ENCODE measurements at regions not wholly inside any gene's neighbourhood (a gene's known extent, or its start where the extent isn't known, plus 50 kb on each side); places are given as distances from the start of the nearest gene placed in this dataset.

DNA sequence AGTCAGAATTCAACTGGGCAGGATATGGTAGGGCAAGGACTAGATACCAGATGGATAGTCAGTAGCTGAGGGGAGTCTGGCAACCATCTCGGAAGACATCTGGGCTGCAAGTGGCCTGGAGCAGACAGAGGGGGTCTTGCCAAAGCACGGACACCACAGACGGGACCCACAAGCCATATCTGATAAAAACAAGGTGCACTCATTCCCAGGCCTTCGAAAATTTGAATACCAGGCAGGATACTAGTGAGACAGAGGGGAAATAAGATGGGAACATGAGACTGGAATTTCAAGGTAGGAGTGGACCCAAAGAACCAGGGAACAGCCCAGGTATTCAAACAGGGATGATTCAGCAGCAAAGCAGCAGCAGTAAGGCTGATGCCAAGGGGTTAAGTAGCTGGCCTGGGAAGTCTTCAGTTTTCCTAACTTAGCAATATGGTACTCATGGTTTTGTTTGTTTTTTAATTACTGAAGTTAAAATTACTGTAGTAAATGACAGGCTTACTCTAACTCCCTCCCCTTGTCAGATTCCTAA is 144.9 kb upstream of the NCKAP5 start:
- Histone ChIP-seq H3K4me2 (ENCODE audit: low read length) (no peak overlapping the region), H3K27me3 (ENCODE audit: low read depth, low read length) (no peaks in the 10 kb centered on the region), H2AFZ (ENCODE audit: low read depth, low read length) (no peak overlapping the region)

DNA sequence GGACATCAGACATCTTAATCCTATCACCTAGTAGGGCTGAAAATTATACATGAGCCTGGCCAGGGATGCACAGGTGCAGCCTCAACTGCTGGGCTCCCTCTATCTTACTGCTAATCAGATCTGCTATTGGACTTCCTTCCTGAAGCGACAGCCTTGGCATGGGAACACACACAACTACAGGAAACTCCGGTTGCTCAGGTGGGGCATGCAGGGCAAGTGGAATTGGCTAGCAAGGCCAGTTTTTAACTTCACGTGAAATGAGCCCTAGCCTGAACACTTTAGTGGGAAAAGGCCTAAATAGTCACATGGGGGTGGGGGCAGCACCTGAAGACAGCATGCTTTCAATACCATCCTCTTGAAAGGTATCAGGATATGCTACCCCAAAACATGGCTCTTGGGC is 147.9 kb upstream of the NCKAP5 start:
- H3K27ac ChIP-seq (ENCODE audit: low read length) = no peak overlapping the region

More for the DNA sequence above, 144.9 kb upstream of the NCKAP5 start:
- no peak for TF ChIP-seq EZH2phosphoT487 (IDR thresholded peaks at IDR 0.05; ENCODE audit: low read depth)
- TF ChIP-seq, protein P1, sequence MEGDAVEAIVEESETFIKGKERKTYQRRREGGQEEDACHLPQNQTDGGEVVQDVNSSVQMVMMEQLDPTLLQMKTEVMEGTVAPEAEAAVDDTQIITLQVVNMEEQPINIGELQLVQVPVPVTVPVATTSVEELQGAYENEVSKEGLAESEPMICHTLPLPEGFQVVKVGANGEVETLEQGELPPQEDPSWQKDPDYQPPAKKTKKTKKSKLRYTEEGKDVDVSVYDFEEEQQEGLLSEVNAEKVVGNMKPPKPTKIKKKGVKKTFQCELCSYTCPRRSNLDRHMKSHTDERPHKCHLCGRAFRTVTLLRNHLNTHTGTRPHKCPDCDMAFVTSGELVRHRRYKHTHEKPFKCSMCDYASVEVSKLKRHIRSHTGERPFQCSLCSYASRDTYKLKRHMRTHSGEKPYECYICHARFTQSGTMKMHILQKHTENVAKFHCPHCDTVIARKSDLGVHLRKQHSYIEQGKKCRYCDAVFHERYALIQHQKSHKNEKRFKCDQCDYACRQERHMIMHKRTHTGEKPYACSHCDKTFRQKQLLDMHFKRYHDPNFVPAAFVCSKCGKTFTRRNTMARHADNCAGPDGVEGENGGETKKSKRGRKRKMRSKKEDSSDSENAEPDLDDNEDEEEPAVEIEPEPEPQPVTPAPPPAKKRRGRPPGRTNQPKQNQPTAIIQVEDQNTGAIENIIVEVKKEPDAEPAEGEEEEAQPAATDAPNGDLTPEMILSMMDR (IDR thresholded peaks at IDR 0.05; ENCODE audit: low read depth, low read length) = no peak
- Histone ChIP-seq H3K4me3 (ENCODE audit: low read length) (no peak overlapping the region), H3K36me3 (replicated peaks; ENCODE audit: low read depth, low read length) (no peaks in the 10 kb centered on the region), H4K20me1 (ENCODE audit: insufficient read depth, low read length) (no peaks in the 10 kb centered on the region), H3K9me3 (ENCODE audit: insufficient read depth, low read length) (no peaks in the 10 kb centered on the region), H3K79me2 (ENCODE audit: low read length) (no peaks in the 10 kb centered on the region), H3K4me1 (ENCODE audit: low read length) (no peaks in the 10 kb centered on the region), H3K9ac (ENCODE audit: low read length) (no peak overlapping the region), H3K27ac (ENCODE audit: low read length) (no peak overlapping the region)

DNA sequence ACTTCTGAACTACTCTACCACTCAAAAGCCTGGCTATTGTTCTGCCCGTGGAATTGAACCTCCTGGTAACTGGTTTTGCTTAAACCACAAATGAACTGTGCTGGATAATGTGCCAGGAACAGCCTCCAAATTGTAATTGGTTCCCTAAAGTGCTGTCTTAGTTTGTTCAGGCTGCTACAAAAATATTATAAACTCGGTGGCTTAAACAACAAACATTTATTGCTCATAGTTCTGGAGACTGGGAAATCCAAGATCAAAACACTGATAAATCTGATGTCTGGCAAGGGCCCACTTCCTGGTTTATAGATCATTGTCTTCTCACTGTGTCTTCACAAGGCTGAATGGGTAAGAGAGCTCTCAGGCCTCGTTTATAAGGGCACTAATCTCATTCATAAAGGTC is 149.2 kb upstream of the NCKAP5 start:
- no peak overlapping the region for H3K4me2 ChIP-seq (ENCODE audit: low read length)
- H3K4me3 ChIP-seq (ENCODE audit: low read length) = no peak overlapping the region
- H3K79me2 ChIP-seq (ENCODE audit: low read length) = no peaks in the 10 kb centered on the region
- H2AFZ ChIP-seq (ENCODE audit: low read depth, low read length) = no peak overlapping the region
- H3K27me3 ChIP-seq (ENCODE audit: low read depth, low read length) = no peaks in the 10 kb centered on the region
- H3K27ac ChIP-seq (ENCODE audit: low read length) = no peak overlapping the region
- no peak overlapping the region for H3K9ac ChIP-seq (ENCODE audit: low read length)
- H3K4me1 ChIP-seq (ENCODE audit: low read length) = no peaks in the 10 kb centered on the region
- TF ChIP-seq, protein P1 (IDR thresholded peaks at IDR 0.05; ENCODE audit: low read depth, low read length) = no peak
- TF ChIP-seq EZH2phosphoT487 (IDR thresholded peaks at IDR 0.05; ENCODE audit: low read depth) = no peak
- no peaks in the 10 kb centered on the region for H3K9me3 ChIP-seq (ENCODE audit: insufficient read depth, low read length)
- no peaks in the 10 kb centered on the region for H4K20me1 ChIP-seq (ENCODE audit: insufficient read depth, low read length)
- no peaks in the 10 kb centered on the region for H3K36me3 ChIP-seq (replicated peaks; ENCODE audit: low read depth, low read length)

More for the DNA sequence above, 147.9 kb upstream of the NCKAP5 start:
- Histone ChIP-seq H2AFZ (ENCODE audit: low read depth, low read length) (no peak overlapping the region), H3K27me3 (ENCODE audit: low read depth, low read length) (no peaks in the 10 kb centered on the region), H3K9me3 (ENCODE audit: insufficient read depth, low read length) (no peaks in the 10 kb centered on the region), H3K4me2 (ENCODE audit: low read length) (no peak overlapping the region), H3K36me3 (replicated peaks; ENCODE audit: low read depth, low read length) (no peaks in the 10 kb centered on the region), H3K4me3 (ENCODE audit: low read length) (no peak overlapping the region), H3K9ac (ENCODE audit: low read length) (no peak overlapping the region), H3K79me2 (ENCODE audit: low read length) (no peaks in the 10 kb centered on the region), H4K20me1 (ENCODE audit: insufficient read depth, low read length) (no peaks in the 10 kb centered on the region), H3K4me1 (ENCODE audit: low read length) (no peaks in the 10 kb centered on the region)
- TF ChIP-seq EZH2phosphoT487 (IDR thresholded peaks at IDR 0.05; ENCODE audit: low read depth) = no peak
- TF ChIP-seq, protein P1 (IDR thresholded peaks at IDR 0.05; ENCODE audit: low read depth, low read length) = no peak

DNA sequence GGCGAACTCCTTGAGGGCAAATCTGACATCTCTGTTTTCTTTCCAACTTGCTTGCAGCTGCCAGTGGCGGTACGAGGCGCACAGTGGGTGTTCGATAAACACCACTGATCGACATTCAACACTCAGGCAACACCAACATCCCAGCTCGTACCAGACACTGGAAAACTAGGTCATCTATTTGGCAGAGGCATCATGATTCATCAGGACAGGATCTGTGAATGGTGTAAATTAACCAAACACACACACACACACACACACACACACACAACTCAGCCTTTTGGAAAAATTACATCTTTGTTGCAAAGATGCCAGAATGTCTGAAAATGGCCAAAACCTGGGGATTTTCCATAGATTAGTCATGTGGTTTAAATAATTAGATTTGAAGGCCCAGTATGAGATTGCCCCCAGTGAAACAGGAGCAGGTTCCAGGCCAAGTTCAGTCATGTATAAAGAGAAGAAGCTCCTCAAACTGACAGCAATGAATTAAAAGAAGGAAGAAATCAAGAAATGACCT is 150.5 kb upstream of the NCKAP5 start:
- H4K20me1 ChIP-seq (ENCODE audit: insufficient read depth, low read length) = no peaks in the 10 kb centered on the region
- H3K9me3 ChIP-seq (ENCODE audit: insufficient read depth, low read length) = no peaks in the 10 kb centered on the region
- no peaks in the 10 kb centered on the region for H3K79me2 ChIP-seq (ENCODE audit: low read length)
- H3K4me3 ChIP-seq (ENCODE audit: low read length) = no peak overlapping the region
- no peaks in the 10 kb centered on the region for H3K4me1 ChIP-seq (ENCODE audit: low read length)
- TF ChIP-seq, protein P1 (IDR thresholded peaks at IDR 0.05; ENCODE audit: low read depth, low read length) = no peak
- H3K27me3 ChIP-seq (ENCODE audit: low read depth, low read length) = no peaks in the 10 kb centered on the region
- no peak overlapping the region for H2AFZ ChIP-seq (ENCODE audit: low read depth, low read length)
- H3K4me2 ChIP-seq (ENCODE audit: low read length) = no peak overlapping the region
- no peaks in the 10 kb centered on the region for H3K36me3 ChIP-seq (replicated peaks; ENCODE audit: low read depth, low read length)
- no peak overlapping the region for H3K27ac ChIP-seq (ENCODE audit: low read length)
- H3K9ac ChIP-seq (ENCODE audit: low read length) = no peak overlapping the region

All from OCI-LY3 (cell line).